ENCODE measurements at regions not wholly inside any gene's neighbourhood (a gene's known extent, or its start where the extent isn't known, plus 50 kb on each side); places are given as distances from the start of the nearest gene placed in this dataset.
"Not testable (repeated sequence)": the region's sequence is repeated elsewhere in the genome, so short reads cannot be mapped to it uniquely, and the experiment has no call there.

GRCh38 chr2:38243186-38243880, 133.7 kb downstream of the ATL2 start:
- no peak for DNase-seq

GRCh38 chr2:38239452-38239851, 137.6 kb downstream of the ATL2 start:
- DNase-seq, result no peak

GRCh38 chr2:38238705-38239104, 138.4 kb downstream of the ATL2 start:
- not testable (repeated sequence) for DNase-seq

- no peak for DNase-seq
Observed at GRCh38 chr2:38237311-38237710, 139.8 kb downstream of the ATL2 start.

- no peak for DNase-seq
Observed at GRCh38 chr2:38233231-38233983, 143.7 kb downstream of the ATL2 start.

- DNase-seq, result no peak
Observed at GRCh38 chr2:38232454-38232853, 144.6 kb downstream of the ATL2 start.

GRCh38 chr2:38230756-38231155, 146.3 kb downstream of the ATL2 start:
- peak; percentile 0 for DNase-seq

GRCh38 chr2:38228753-38229152, 148.3 kb downstream of the ATL2 start:
- DNase-seq, result no peak

GRCh38 chr2:38224821-38225437, 149.0 kb upstream of the CYP1B1 start:
- DNase-seq, result no peak

GRCh38 chr2:38224181-38224580, 148.2 kb upstream of the CYP1B1 start:
- DNase-seq, result no peak

GRCh38 chr2:38223256-38223655, 147.3 kb upstream of the CYP1B1 start:
- DNase-seq, result no peak

GRCh38 chr2:38220164-38220563, 144.2 kb upstream of the CYP1B1 start:
- DNase-seq, result no peak

GRCh38 chr2:38218995-38219394, 143.0 kb upstream of the CYP1B1 start:
- no peak for DNase-seq

- DNase-seq, result no peak
Observed at GRCh38 chr2:38218591-38218991, 142.6 kb upstream of the CYP1B1 start.

- no peak for DNase-seq
Observed at GRCh38 chr2:38217401-38218188, 141.6 kb upstream of the CYP1B1 start.

GRCh38 chr2:38216886-38217285, 140.9 kb upstream of the CYP1B1 start:
- DNase-seq, result no peak

- DNase-seq, result no peak
Observed at GRCh38 chr2:38215993-38216392, 140.0 kb upstream of the CYP1B1 start.

GRCh38 chr2:38215522-38215921, 139.6 kb upstream of the CYP1B1 start:
- DNase-seq, result no peak

- DNase-seq, result peak; percentile 0
Observed at GRCh38 chr2:38214209-38214717, 138.3 kb upstream of the CYP1B1 start.

GRCh38 chr2:38213619-38214167, 137.7 kb upstream of the CYP1B1 start:
- DNase-seq, result no peak

- DNase-seq, result no peak
Observed at GRCh38 chr2:38212312-38212711, 136.4 kb upstream of the CYP1B1 start.

GRCh38 chr2:38207168-38207567, 131.2 kb upstream of the CYP1B1 start:
- DNase-seq, result no peak

GRCh38 chr2:38203446-38203810, 127.5 kb upstream of the CYP1B1 start:
- DNase-seq, result no peak

Data from NCI-H69 (cell line).